LoVo (cell line): ENCODE measurements at regions not wholly inside any gene's neighbourhood (a gene's known extent, or its start where the extent isn't known, plus 50 kb on each side); places are given as distances from the start of the nearest gene placed in this dataset.

ENCODE experiments used
- DNase-seq: peaks from one replicate; pipeline ENCODE4 v3.0.0-alpha.2; 2016; ENCODE audit warnings: low spot score

GRCh38 chr6:145161501-145161900 is 573.8 kb downstream of the EPM2A start:
- DNase-seq: no peak

- DNase-seq: no peak
Observed at GRCh38 chr6:145169726-145170224, 565.5 kb downstream of the EPM2A start.

- no peak for DNase-seq
Observed at GRCh38 chr6:145175470-145175869, 559.9 kb downstream of the EPM2A start.

GRCh38 chr6:145178391-145178790 is 556.9 kb downstream of the EPM2A start:
- no peak for DNase-seq

GRCh38 chr6:145187491-145188206 is 547.7 kb downstream of the EPM2A start:
- DNase-seq: no peak

GRCh38 chr6:145189836-145190235 is 545.5 kb downstream of the EPM2A start:
- no peak for DNase-seq

- no peak for DNase-seq
Observed at GRCh38 chr6:145194389-145194788, 540.9 kb downstream of the EPM2A start.

- DNase-seq: no peak
Observed at GRCh38 chr6:145199961-145200360, 535.4 kb downstream of the EPM2A start.

GRCh38 chr6:145204301-145204700 is 531.0 kb downstream of the EPM2A start:
- no peak for DNase-seq

GRCh38 chr6:145206247-145206907 is 528.9 kb downstream of the EPM2A start:
- DNase-seq: no peak

- no peak for DNase-seq
Observed at GRCh38 chr6:145208474-145208873, 526.8 kb downstream of the EPM2A start.

GRCh38 chr6:145209272-145209671 is 526.0 kb downstream of the EPM2A start:
- DNase-seq: no peak

GRCh38 chr6:145212813-145213212 is 522.5 kb downstream of the EPM2A start:
- DNase-seq: no peak

- DNase-seq: no peak
Observed at GRCh38 chr6:145213614-145214013, 521.7 kb downstream of the EPM2A start.

GRCh38 chr6:145214570-145214969 is 520.8 kb downstream of the EPM2A start:
- no peak for DNase-seq

GRCh38 chr6:145224450-145224849 is 510.9 kb downstream of the EPM2A start:
- no peak for DNase-seq

- DNase-seq: no peak
Observed at GRCh38 chr6:145225500-145225899, 509.8 kb downstream of the EPM2A start.

GRCh38 chr6:145227593-145227992 is 507.7 kb downstream of the EPM2A start:
- no peak for DNase-seq

GRCh38 chr6:145228962-145229582 is 506.2 kb downstream of the EPM2A start:
- DNase-seq: no peak

GRCh38 chr6:145233955-145234354 is 501.4 kb downstream of the EPM2A start:
- DNase-seq: no peak

- no peak for DNase-seq
Observed at GRCh38 chr6:145235207-145235606, 500.1 kb downstream of the EPM2A start.

- no peak for DNase-seq
Observed at GRCh38 chr6:145238787-145239186, 496.5 kb downstream of the EPM2A start.

- DNase-seq: no peak
Observed at GRCh38 chr6:145241039-145241438, 494.3 kb downstream of the EPM2A start.
